ENCODE measurements at regions not wholly inside any gene's neighbourhood (a gene's known extent, or its start where the extent isn't known, plus 50 kb on each side); places are given as distances from the start of the nearest gene placed in this dataset.

DNA sequence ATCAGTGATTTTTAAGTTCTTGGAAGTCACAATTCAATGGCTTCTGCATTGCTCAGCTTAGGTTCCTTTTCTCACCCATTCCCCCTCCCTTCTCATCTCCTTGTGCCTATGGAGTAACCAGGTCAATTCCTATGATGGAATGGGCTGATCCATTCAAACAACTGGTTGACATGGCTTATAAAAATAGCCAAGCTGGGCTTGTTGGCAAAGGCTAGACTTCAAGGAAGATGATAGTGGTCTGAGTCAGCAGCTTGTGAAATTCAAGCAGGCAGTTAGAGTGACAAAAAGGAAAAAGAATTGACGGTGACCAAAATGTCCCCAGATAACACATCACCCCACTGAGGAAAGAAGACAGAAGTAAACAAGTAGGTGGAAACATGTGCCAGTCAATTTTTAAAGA is 119.9 kb upstream of the PCED1B start:
- no peak for TF ChIP-seq CTCF (IDR thresholded peaks at IDR 0.05; ENCODE audit: low read depth, low read length, missing control alignments)
- no peak for DNase-seq (ENCODE audit: extremely low read depth, low read depth)
- H3K4me3 ChIP-seq (replicated peaks; ENCODE audit: low read depth, low read length): no peak overlapping the region

DNA sequence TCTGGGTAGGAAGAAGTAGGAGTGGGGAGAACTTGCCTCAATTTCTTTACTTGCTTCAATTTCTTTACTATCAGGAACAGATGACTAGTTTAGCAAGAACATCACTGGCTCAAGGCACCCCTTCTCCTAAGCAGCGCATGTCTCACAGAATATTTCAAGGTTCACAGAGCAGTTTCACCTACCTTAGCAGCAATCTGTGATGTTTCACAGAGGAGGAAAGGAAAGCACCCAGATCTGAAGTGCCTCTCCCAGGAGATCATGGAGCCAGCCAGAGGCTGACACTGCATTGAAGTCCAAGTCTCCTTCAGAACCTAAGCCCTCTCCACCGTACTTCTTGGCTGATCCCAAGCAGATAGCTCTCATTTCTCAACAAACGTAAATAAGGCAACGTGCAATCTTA is 118.7 kb upstream of the PCED1B start:
- TF ChIP-seq CTCF (IDR thresholded peaks at IDR 0.05; ENCODE audit: low read depth, low read length, missing control alignments): no peak
- H3K4me3 ChIP-seq (replicated peaks; ENCODE audit: low read depth, low read length): no peak overlapping the region

DNA sequence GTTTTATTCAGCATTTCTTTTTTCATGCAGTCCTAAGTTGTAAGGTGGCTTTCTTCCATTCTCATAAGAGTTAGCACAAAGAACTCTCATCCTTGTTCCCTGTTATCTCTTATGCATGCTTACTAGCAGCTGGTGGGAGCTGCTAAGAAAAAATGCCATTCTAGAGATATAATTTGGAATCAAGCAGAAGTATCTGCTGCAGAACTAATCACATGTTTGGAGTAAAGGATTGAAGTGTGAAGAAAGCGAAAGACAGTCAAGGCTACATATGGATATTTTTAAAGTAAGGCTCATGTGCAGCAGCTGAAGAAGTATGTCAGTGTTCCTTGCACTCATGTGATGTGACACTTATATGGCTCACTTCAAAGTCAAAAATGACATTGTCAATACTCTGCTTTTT is 116.2 kb upstream of the PCED1B start:
- DNase-seq (ENCODE audit: extremely low read depth, low read depth): no peak
- no peak for TF ChIP-seq CTCF (IDR thresholded peaks at IDR 0.05; ENCODE audit: low read depth, low read length, missing control alignments)
- H3K4me3 ChIP-seq (replicated peaks; ENCODE audit: low read depth, low read length): no peak overlapping the region

More for the DNA sequence above, 118.7 kb upstream of the PCED1B start:
- no peak for DNase-seq (ENCODE audit: extremely low read depth, low read depth)

DNA sequence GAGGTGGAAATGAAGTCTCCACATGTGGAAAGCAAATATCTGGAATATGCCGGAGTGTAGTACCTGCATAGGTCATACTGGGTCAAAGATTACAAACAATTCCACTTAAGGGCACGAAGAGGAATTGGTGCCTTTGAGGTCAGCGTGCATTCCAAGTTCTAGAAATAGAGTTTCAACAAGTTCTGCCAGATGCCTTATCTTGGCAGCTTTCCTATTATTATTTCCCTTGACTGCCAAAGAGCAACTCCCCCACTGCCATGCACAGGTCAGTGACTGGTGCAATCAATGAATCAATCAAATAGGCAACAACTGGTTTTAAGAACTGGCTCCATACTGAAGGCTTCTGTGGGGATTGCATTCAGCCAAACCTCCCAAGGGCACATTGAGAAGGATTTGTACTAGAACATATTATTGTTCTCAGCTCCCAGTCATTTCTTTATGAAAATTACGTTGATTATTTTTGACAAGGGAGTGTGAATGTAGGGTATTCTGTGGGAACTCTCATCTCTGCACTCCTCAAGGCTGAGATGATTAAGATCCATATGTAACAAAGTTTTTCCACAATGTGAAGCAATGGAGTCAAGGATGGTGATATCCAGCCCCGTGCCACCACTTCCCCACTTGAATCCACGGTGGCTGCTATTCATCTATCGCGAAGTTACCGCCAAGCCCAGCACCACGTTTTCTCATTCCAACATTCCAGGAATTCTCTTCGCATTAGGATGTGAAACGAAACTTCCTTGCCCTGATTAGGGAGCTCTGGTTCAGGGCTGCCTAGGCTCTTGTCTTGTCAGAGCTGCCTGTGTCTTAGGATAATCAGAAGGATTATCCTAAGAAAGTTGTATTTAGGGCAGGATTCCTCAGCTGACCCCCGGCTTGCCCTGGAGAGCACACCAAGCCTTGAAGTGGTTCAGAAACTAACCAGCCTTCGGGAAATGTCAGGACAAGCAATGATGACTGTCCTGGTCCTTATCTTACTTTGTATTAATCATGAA is 115.1 kb upstream of the PCED1B start:
- no peak overlapping the region for H3K4me3 ChIP-seq (replicated peaks; ENCODE audit: low read depth, low read length)
- DNase-seq (ENCODE audit: extremely low read depth, low read depth): no peak
- TF ChIP-seq CTCF (IDR thresholded peaks at IDR 0.05; ENCODE audit: low read depth, low read length, missing control alignments): no peak

- no peak for DNase-seq (ENCODE audit: extremely low read depth, low read depth)
- no peak for TF ChIP-seq CTCF (IDR thresholded peaks at IDR 0.05; ENCODE audit: low read depth, low read length, missing control alignments)
- no peak overlapping the region for H3K4me3 ChIP-seq (replicated peaks; ENCODE audit: low read depth, low read length)
Measured at GRCh38 chr12:46965137-46965536, 114.3 kb upstream of the PCED1B start.

DNA sequence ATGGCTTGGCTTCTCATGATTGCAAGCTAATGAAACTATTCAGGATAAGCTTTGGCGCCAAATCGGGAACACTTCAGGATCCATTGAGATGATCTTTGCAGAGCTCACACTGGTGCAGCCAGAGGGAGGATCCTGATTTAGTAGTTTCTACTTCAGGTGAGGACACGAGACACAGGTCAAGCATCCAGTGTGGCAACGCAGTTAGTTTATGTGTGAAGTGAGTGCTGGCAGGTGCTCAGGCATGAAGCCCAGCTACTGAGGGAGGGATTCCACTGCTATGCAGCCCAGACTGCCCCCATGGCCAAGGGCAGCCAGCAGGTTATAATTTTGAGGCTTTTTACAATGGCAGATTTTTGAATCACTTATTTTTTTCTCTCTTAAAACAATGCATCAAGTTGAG is 113.5 kb upstream of the PCED1B start:
- no peak for DNase-seq (ENCODE audit: extremely low read depth, low read depth)
- H3K4me3 ChIP-seq (replicated peaks; ENCODE audit: low read depth, low read length): no peak overlapping the region
- no peak for TF ChIP-seq CTCF (IDR thresholded peaks at IDR 0.05; ENCODE audit: low read depth, low read length, missing control alignments)
